SIG-M5 treated with dmso at 0.1 percent for 504 hours (cell line): ENCODE measurements at regions not wholly inside any gene's neighbourhood (a gene's known extent, or its start where the extent isn't known, plus 50 kb on each side); places are given as distances from the start of the nearest gene placed in this dataset.
"Not testable (repeated sequence)": the region's sequence is repeated elsewhere in the genome, so short reads cannot be mapped to it uniquely, and the experiment has no call there.

Source experiments
- DNase-seq: peaks from one replicate; lab custom pipeline; 2025; ENCODE audit not compliant: unreplicated experiment; lab: John Stamatoyannopoulos, UW

DNA sequence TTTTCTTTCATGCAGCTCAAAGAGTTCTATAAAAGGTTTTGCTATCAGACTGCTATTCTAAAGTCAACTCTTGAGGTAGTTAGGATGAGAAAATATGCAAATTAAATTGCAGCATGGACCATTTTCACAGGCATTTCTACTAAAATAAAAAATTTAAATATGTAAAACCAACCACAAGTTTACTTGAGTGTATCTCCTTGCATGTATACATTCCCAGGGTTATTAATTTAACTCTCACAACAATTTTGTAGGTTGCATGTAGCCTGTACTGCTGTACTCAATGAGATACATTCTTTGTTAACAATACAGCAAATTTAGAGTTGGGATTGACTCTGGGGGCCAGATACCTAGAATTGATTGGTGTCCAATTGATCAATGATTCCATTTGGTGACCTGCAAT lies 265.8 kb downstream of the MED10 start:
- no peak for DNase-seq

DNA sequence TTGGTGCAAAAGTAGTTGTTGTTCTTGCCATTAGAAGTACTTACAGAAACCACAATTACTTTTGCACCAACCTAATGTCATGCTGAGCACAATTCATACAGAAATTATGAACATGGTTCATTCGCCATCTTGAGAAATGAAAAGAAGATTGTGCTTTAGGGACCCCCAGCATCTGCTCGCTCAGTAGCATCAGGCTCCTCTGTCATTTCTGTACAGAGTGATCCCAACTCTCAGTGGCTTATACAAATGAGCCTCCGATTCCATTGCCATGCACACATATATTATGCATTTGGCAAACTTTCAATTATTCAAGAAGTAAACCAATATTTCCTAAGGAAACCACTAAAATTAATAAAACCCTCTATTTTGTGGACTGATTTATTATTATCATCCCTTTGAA lies 266.2 kb downstream of the MED10 start:
- no peak for DNase-seq

DNA sequence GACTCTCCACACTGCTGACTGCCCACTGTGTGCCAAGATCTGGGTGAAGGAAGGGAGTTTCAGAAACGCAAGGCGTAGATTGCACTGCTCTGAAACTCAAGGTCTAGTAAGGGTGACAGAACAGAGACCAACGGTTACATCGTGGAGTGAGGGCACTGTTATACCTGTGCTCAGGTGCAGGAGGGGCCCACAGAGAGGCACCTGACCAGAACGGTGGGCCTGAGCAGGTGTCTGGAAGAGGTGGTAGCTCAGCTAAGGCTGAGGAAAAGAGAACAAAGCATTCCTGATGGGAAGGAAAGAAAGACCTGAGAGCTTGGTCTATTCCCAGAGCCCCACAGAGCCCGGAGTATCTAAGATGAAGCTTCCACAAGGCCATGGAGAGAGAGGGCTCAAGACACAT lies 267.2 kb downstream of the MED10 start:
- DNase-seq: no peak

DNA sequence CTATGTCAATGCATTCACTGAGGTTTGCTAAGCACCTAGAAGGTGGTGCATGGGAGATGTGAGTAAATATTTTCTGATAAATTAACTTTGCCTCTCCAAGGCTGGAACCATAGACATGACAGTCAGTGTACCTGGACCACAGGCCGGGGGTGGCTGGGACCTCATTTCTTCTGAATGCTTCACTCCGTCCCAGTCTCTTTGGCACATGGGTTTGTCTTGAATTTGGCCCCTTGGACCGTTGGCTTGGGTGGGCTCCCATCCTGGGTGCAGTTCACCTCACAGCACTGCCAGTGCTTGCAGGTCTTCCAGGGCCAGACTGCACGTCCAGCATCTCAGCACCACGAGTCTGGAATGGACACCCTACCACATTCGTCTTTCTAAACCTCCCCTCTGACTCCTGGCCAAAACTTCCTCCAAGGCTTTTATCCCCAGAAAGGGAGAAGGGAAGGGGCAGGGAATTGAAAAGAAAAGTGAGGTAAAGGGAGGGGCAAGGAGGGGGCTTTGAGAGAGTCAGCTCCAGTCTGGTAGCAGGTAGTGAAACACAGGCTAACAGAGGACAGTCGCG lies 267.8 kb downstream of the MED10 start:
- no peak for DNase-seq

DNA sequence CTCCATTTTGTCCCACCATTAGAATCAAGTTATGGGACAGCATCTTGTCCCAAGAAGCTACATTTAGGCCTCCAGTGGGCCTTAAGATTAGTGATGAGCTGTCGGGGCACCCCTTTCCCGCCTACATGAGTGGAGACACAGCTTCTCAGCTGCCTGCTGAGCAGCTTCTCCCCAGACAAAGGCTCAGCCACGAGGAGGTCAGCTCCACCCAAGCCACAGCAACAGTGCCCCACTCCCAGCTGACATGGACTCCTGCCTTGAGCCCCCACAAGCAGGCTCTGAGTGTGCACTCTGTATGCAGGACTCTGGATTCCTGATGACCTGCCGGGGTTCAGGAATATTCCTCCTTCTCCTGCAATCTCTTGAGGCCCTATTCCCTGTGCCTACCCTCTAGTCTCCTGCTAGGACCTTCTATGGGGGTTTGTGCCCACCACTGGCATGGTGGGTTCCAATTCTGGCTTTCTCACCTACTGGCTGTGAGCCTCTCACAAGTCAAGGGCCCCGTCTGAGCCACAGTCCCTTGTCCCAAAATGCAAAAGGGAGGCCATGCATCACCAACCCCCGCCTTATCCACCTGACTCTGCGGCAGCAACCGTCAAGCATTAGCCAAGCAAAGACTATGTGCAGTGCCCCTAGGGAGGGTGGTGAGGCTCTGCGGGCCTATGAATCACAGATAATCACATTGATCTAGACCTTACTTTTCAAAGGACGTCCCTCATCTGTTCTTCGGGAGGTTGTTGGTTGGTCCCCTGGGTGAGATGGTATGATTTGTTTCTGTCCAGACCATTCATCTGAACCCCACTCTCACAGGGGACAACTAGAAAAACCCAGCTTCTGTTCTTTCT lies 269.1 kb downstream of the MED10 start:
- no peak for DNase-seq

DNA sequence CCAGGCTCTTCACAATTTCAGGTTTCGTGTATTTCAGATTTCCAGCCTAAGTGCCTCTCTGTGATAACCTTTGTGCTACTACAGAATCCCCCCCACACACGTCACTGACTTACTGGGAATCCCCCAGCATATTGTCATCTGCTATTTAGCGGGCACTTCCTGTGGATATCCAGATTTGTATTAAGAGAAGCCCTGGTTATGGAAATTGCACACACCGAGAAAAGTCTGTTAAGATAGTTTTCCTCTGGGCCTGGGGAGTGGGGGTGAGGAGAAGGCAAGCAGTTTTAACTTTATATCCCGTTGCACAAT lies 269.9 kb downstream of the MED10 start:
- DNase-seq: no peak

DNA sequence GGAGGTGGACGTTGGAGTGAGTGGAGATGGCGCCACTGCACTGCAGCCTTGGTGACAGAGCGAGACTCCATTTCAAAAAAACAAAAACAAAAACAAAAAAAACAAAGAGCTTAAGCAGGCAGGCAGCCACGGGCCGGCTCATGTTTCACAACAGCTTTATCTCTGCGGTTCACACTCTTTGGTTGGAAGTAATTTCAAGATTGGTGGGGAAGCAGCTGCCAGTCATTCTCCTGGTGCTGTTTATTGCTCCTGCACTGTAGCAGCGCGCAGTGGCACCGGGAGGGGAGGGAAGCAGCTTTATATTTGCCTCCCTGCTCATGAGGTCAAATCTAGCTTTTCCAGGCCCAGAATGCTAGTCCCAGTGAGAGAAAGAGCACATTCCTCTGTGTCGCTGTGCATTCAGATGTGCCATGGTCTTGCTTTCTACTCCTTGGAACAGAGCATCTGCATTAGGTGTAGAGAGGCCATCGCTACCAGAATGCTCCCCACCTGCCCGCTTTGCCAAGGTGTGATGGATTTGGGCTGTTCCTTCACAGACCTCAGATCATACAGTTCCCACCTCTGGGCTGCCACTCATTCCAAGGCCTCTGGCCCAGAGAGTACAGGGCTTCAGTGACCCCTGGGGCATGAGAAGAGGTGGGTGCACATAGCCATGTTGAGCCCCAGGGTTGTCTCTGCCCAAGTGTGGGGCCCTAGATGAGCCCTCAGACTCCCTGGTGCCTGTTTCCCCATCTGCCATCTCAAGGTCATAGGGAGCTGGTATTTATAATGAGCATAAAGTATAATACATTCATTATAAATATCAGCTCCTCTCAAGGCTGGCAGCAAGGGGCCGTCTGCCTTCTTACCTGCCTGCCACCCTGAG lies 270.4 kb downstream of the MED10 start:
- no peak for DNase-seq

DNA sequence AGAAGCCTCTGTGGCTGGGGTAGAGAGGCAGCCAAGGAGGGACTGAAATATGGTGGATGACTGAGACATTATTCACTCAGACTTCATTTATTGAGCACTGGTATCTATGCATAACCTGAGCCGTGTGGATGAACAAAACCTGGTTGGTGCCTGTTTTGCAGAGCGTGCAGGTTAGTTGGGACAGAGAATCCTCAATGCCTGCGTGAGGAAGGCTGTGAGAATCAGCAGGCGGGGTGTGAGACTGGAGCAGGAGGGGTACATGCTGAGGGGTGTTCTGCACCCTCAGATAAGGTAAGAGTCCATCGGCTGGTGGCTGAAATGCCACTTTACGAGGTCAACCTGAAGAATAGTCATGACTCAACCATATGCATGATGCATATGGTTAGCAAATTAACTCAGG lies 271.6 kb downstream of the MED10 start:
- no peak for DNase-seq

DNA sequence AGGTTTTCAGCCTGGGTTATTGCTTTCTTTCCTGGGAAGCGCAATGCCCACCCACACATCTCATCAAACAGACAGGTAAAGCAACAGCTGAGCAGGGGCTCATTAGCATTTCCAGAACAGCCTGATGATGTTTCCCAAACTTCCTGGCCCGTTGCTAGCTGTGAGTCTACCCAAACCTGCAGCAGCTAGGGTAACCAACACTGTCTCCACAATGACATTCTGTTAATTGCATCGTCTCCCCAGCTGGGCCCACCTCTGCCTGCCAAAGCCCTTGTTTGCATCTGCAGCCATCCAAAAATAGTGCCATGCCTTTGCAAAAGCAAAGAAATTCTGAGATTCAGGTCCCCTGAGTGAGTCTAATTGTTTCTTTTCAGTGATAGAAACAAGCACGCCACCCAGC lies 273.0 kb downstream of the MED10 start:
- DNase-seq: no peak

DNA sequence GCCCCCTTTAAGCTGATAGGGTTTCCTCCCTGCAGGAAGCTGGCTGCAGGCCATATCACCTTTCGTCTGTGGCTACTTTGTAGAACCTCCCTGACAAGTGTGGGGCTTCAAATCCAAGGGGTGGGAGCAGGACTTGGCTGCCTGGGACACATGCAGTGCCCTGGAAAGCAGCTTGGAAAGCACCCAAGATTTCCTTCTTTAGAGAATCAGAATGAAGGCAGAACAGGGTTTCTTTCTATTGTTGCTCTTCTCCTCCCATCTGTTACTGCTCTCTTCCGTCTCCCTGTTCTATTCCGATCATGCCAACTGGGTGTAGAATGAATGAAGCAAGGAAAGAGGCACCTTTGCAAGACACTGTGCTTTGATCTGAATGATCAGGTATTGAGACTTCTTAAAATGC lies 282.2 kb downstream of the MED10 start:
- no peak for DNase-seq

DNA sequence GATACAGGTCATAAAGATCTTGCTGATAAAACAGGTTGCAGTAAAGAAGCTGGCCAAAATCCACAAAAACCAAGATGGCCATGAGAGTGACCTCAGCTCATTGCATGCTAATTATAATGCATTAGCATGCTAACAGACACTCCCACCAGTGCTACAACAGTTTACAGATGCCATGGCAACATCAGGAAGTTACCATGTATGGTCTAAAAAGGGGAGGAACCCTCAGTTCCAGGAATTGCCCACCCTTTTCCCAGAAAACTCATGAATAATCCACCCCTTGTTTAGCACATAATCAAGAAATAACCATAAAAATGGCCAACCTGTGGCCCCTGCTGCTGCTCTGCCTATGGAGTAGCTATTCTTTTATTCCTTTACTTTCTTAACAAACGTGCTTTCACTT lies 284.2 kb downstream of the MED10 start:
- not testable (repeated sequence) for DNase-seq

DNA sequence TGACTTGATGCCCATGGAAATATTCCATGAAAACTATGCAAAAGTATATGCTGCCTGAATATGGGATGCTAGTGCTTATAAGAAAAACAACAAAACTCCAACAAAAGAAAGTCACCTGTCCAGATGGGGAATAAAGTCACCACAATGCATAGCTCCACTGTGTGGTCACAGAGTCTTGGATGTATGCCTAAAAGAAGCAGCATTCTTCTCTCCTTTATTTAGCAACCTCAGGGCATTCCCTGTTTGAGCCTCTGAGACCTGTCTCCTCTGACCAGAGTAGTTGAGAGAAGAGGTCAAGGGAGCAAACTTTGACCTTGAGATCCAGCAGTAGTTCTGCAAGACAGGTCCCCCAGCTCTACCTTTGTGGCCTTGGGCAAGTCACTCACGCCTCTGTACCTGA lies 287.5 kb downstream of the MED10 start:
- DNase-seq: no peak

DNA sequence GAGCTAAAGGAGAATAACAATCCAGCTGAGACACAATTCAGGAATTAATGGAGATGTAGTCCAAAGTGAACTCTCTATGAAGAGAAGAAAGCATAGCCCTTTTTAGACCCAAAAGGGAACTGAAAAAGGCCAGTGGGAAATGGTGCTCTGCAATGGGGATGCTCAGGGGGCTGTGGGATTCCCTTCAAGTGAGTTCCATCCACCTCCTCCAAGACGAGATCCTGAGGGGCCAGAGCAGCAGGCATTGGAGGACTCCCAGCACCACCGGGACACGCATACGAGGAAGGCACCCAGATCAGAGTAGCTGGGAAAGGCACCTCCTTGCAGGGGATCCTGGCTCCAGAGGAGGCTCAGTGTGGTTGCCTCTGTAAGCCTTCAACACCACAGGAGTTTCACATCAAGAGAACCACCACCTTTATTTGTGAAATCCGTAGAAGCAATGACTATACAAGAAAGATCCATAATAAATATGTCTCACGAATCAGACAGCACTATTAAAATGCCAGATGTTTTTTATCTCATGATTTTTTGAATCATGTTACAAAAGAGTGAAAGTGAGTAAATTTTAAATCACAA lies 288.2 kb downstream of the MED10 start:
- DNase-seq: no peak

DNA sequence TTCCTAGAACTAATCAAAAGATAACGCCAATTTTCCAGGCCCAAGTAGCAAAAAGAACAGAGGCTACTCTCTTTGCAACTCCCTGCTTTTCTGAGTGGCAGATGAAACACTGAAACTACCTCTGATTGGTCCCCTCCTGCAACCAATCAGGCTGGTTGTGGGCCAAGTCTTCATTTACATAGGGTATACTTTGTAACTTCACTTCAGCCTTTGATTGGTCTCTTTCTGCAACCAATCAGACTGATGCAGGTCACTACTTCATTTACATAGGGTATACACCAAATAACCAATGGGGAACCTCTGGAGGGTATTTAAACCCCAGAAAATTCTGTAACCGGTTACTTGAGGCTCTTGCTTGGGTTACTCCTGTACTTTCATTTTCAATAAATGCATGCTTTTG lies 289.6 kb downstream of the MED10 start:
- DNase-seq: no peak

DNA sequence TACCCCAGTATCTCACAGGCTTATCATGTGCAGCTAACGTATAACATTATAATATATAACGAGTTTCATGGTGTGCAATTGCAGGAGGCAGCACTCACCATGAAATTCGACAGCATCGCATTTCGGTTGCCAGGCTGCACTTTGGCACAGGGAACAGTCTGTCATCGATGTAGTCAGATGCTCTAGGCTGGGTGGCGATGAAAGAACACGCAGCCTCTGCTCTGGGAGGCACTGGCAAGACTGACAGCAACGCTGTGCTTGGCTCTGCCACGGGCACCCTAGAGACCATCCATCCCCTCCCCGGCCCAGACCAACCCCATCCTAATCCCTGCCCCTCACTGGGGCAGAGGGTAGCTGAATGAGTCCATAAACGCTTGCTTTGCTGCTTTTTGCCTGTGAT lies 290.8 kb downstream of the MED10 start:
- no peak for DNase-seq

DNA sequence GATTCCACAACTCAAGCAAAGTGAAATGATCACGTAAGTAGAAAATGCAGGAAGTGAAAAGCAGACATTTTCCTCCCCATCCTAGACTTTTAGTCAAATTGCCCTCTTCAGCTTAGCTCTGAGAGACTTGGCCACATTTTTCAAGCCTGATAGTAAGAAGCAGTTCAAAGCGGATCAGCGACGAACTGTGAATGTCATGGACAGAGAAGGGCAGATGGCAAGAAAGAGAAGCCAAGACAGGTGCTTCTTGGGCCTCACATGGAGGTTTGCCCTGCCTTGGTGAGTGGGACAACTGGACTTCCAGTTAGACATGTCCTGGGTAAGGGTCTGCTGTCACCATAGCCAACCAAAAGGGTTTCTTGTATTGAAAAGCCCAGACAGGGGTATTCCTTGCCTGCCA lies 291.5 kb downstream of the MED10 start:
- DNase-seq: no peak

DNA sequence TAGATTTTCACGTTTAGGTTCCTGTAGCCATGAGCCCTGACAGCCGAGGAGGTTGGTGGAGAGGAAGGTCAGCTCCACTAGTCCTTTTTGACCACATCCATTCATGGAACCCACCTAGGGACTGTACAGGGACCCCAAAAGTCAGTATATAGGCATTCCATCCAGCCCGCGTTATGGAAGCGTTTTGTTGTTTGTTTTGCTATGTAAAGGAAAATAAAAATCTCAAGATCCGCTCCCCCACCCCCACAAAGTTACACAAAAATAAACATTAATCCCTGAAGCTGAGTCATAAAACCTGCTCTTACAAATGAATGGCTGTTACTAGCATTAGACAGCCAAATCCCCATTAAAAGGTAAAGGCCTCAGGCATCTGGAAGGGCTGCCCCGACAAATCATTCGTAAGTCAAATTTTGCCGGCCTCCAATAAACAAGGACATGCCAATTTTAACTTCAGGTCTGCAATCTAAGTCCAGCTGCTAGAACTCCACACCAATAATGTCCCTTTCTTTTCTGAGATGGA lies 292.9 kb downstream of the MED10 start:
- DNase-seq: no peak

DNA sequence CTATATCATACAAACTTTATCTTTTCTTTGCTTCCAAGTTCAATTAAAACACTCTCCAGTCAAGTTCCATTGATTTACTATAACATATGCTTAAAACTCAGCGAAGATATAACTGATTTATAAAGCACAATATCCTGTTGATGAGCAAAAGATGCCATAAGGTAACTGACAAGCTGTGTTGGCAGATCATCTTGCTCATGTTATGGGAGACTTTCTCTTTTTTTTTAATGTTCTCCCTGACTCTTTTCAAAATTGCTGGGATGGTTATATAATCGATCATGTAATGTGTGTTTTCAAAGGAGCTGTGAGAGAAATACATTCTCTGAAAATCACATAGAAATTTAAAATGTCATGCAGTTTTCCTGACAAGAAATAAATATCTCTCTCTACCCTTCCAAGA lies 293.5 kb downstream of the MED10 start:
- no peak for DNase-seq

DNA sequence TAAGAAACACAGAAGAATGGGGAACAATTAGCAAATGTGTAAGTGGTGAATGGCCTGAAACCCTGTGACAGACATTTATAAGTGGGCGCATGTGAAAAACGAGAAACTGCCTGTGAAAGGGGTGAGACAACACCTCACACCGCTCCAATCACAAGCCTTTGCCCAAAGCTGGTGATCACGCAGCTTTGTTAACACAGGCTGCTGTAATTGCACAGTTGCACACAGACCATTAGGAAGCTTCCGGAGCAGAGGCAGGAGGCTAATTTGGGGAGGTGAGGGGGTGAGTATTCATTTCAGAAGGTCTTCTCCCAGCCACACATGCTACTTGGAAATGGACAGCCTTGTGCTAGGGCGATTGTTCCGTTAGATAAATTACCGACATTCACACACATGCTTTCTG lies 294.0 kb downstream of the MED10 start:
- no peak for DNase-seq

DNA sequence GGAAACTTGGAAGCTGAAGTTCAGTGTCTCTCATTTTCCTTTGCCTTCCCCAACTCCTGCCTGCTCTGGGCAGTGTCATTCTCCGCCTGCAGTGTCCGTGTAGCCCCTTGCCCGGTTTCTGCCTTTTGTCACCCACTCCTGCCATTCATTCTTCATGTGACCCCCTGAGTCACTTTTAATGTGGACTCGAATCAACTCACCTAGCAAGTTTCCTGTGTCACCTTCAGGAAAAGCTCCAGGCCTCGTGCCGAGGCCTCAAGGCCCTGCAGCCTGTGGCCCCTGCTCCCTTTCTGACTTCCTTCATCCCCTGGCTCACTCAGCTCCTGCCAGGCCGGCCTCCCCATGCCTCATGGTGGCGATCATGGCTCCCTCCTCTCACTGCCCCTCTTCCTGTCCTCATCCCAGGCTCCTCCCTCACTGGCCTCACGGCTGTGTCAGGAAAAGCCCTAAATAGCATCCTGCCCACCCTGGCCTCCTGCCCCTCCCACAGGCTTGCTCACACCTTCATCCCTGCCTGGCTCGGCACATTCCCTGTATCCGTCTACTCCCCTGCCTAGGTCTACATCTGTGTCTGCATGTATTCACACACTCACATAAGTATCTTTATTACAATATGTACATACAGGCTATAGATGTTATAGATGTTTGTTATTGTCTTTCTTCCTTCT lies 294.9 kb downstream of the MED10 start:
- DNase-seq: no peak

DNA sequence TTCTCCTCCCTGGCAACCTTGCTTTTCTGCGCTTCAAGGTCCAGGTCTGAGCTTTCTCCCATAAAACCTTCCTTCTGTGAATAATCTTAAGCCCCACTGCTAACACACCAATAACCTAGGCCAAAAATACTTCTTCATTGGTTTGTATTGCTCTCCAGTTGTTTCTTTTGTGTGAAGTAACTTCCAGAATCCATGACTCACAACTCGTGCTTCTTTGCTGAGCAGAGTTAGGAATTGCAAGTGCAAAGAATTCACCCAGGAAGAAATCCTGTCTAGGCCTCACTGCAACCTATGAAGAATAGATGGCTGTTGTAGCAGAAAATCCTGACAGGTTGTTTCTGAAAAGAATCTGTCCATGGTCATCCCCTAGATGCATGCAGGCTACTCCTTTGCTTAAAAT lies 295.7 kb downstream of the MED10 start:
- no peak for DNase-seq
